ENCODE measurements at regions not wholly inside any gene's neighbourhood (a gene's known extent, or its start where the extent isn't known, plus 50 kb on each side); places are given as distances from the start of the nearest gene placed in this dataset.

GRCh38 chr3:102595057-102595456 lies 160.2 kb downstream of the ZPLD1 start:
- in situ Hi-C loops (cut with MboI; ENCODE audit: low sequenced_read_pairs) = no loop called here

DNA sequence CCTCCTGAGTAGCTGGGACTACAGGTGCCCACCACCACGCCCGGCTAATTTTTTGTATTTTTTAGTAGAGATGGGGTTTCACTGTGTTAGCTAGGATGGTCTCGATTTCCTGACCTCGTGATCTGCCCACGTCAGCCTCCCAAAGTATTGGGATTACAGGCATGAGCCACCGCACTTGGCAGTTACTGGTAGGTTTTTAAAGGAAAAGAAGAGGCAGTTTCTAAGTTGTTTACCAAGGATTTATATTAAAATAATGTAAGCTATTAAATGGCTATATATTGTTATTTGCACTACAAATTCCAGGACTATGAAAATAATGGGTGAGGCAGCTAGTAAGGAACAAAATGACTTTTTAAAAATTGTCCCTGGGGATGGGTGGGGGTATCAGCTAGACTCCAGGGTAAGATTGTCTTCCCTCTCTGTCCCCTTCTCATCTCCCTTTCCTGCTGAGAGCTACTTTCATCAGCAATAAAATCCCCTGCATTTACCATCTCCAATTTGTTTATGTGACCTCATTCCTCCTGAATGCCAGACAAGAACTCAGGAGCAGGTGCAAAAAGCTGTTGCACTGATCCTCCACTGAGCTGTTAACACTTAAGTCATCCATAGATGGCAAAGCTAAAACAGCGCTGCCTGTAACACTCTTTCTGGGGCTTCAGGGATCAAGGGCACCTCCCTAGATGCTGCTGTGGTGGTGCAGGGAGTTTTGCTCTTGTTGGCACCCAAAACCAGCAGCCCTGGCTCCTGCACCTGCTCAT lies 165.2 kb downstream of the ZPLD1 start:
- in situ Hi-C loops (cut with MboI; ENCODE audit: low sequenced_read_pairs) = no loop called here

GRCh38 chr3:102605153-102605552 lies 170.3 kb downstream of the ZPLD1 start:
- in situ Hi-C loops (cut with MboI; ENCODE audit: low sequenced_read_pairs) = no loop called here

DNA sequence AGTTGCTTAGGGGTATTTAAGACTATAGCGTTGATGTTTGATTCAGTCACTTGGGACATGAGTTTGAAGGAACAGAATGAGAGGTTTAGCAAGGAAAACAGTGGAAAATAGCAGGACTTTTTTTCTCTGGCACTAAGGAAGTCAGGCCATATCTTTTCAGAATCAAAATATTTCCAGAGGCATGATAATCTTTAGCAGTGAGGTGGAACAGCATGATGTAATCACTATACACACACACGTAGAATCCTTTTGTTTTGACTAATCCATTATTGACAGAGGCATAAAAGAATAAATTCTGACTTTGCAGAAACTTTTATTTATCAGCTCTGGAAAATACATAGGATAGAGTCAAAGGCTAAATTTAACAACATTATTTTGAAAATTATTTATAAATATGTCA lies 174.1 kb downstream of the ZPLD1 start:
- in situ Hi-C loops (cut with MboI; ENCODE audit: low sequenced_read_pairs) = no loop called here

DNA sequence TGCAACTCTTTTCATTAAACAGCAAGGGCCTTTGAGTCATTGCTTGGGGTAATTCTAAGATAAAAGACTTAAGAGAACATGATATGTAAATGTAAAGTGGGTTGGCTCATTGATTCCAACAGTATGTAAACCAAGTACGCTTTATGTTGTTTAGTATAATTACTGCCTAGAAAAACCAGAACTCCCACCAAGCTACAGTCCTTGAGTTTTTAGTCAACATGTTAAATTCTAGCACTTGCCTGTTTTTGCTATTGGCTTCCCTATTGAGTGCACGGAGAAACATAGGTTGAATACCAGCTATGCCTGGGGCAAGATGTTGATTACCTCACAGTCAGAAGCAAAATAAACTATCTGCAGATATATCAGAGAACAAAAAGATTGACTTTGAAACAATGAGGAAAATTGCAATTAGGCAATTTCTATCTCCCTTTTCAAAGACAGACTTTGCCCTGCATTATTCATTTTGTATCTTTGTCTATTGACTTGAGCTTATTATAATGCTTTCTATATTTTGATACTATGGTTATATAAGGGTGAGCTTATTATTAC lies 179.3 kb downstream of the ZPLD1 start:
- in situ Hi-C loops (cut with MboI; ENCODE audit: low sequenced_read_pairs) = no loop called here

DNA sequence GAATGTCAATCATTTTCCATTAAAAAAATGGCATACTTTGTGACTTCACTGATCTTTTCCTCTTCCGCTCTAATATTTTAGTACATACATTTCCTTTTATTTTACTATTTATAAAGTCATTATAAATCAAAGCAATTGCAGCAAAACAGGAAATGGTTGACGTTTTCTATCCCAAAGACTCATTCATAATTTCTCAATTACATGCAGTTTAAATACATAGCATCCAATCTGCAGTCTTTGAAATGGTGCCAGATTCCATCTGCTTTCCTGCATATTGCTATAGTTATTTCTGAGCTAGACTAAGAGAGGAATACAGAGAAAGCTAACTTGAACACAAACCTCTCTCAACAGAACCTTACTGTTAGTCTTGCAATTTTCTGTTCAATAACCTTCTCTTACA lies 179.8 kb downstream of the ZPLD1 start:
- in situ Hi-C loops (cut with MboI; ENCODE audit: low sequenced_read_pairs) = no loop called here

- in situ Hi-C loops (cut with MboI; ENCODE audit: low sequenced_read_pairs) = no loop called here
These were observed 182.6 kb downstream of the ZPLD1 start for GRCh38 chr3:102617381-102617780.

- in situ Hi-C loops (cut with MboI; ENCODE audit: low sequenced_read_pairs) = no loop called here
These were observed 184.5 kb downstream of the ZPLD1 start for GRCh38 chr3:102619361-102619760.

- in situ Hi-C loops (cut with MboI; ENCODE audit: low sequenced_read_pairs) = no loop called here
These were observed 195.1 kb downstream of the ZPLD1 start for GRCh38 chr3:102629943-102630342.

- in situ Hi-C loops (cut with MboI; ENCODE audit: low sequenced_read_pairs) = no loop called here
These were observed 195.7 kb downstream of the ZPLD1 start for GRCh38 chr3:102630531-102630930.

GRCh38 chr3:102643546-102643945 lies 208.7 kb downstream of the ZPLD1 start:
- in situ Hi-C loops (cut with MboI; ENCODE audit: low sequenced_read_pairs) = no loop called here

DNA sequence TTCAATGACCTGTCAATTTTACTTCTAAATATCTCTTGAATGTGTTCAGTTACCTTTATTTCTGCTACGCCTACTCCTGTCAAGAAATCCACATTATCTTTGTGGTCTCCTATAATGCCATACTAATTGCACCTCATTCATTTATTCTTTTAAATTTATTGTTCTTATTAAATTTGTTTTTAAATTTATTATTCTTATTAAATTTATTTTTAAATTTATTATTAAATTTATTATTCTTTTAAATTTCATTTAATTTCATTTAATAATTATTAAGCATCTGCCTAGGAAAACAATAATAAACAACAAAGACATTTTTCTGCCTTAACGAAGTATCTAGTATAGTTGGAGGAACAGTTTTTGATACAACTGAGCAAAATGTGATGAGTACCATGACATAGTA lies 211.7 kb downstream of the ZPLD1 start:
- in situ Hi-C loops (cut with MboI; ENCODE audit: low sequenced_read_pairs) = no loop called here

GRCh38 chr3:102660653-102661052 lies 225.8 kb downstream of the ZPLD1 start:
- in situ Hi-C loops (cut with MboI; ENCODE audit: low sequenced_read_pairs) = no loop called here

DNA sequence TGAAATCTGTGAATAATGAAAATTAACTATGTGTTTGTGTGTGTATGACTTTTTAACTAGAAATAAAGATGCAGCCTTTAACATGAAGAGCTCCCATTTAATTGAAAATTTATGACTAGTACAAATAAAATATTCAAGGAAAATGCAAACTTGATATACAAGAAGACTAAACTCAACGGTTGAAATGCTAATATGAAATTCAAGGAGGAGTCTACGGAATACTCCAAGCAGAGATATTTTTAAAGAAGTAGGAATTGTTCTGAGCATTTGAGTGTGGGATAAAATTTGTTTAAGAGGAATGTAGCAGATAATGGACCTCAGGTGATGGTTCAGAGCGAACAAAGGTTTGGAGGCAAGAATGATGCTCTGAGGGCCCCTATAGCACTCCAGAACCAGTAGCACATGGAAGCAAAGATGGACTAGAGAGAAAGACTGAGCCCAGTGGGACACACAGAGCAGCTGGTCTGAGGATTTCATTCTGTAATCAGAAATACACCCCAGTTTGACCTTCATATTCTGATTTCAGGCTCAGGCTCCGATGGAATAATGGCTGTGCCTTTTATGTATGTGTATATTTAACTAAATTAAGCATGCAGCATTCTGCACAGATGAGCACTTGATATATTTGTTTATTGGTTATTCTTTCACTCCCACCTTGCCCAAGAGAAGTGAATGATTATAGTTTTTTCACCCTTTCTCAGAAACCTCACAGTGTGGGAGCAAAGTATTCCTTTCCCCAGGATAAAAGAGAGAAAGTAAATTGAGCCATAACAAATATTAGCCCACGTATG lies 227.1 kb downstream of the ZPLD1 start:
- in situ Hi-C loops (cut with MboI; ENCODE audit: low sequenced_read_pairs) = no loop called here

DNA sequence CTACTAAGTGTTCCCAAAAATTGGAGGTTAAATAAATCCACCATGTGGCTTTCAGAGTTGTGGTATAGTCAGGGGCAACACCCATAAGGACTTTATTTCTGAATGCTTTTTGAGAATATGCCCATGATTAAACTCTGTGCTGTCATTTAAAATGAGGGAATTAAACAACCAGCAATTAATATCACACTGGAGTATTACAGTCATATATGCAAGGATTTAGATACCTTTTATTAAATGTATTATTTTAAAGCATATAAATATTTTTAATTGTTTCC lies 227.6 kb downstream of the ZPLD1 start:
- in situ Hi-C loops (cut with MboI; ENCODE audit: low sequenced_read_pairs) = no loop called here

DNA sequence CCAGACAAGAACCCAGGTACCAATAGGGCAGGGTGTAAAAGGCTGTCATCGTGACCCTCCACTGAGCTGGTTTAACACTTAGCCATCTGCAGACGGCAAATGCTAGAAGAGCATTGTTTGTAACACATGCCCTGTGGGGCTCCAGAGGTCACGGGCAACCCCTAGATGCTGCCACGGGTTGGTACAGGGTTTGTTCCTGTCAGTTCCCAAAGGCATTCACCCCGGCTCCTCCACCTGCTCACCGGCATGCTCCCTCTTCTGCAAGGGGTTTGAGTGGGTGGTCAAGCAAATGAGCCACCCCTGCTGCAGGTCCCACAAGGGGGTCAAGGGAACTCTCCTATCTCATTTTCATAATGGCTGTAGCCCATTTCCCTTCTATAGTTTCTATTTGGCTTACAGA lies 229.3 kb downstream of the ZPLD1 start:
- in situ Hi-C loops (cut with MboI; ENCODE audit: low sequenced_read_pairs) = no loop called here

DNA sequence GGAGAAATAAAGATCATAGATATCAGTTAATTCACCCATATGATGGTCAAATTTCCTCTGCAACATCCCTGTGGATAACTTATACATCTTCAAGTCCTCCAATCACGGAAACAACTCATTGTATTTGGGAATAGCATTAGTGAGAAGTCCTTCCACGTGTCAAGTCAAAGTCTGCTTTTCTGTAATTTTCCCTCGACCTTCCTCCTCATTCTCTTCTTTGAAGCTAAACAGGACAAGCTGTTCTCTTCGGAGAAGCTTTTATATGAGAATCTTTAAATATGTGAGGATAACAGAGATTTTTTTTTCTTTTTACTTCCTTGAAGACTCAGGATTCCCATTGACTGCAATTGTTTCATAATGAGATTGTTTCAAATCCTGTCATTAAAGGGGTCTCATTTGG lies 230.4 kb downstream of the ZPLD1 start:
- in situ Hi-C loops (cut with MboI; ENCODE audit: low sequenced_read_pairs) = no loop called here

DNA sequence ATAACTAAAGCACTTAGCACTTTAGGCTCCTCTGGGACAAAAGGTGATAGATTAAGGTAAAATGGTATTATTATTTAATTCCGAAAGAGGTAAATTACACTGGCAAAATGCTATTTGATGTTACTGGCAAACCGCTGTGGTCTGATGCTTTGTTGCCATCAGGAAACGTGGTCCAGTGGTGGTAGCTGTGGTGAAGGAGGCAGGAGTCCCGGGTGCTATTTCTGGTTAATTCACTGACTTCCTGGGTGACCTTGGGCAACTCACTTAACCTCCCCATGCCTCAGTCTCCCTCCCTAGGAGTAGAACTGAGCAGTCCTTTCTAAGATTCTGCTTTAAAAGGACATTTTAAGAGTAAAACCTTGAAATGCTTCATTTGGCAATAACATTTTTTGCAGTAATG lies 233.4 kb downstream of the ZPLD1 start:
- in situ Hi-C loops (cut with MboI; ENCODE audit: low sequenced_read_pairs) = no loop called here

GRCh38 chr3:102670986-102671385 lies 236.2 kb downstream of the ZPLD1 start:
- in situ Hi-C loops (cut with MboI; ENCODE audit: low sequenced_read_pairs) = no loop called here

- in situ Hi-C loops (cut with MboI; ENCODE audit: low sequenced_read_pairs) = no loop called here
These were observed 237.5 kb downstream of the ZPLD1 start for GRCh38 chr3:102672305-102672704.

DNA sequence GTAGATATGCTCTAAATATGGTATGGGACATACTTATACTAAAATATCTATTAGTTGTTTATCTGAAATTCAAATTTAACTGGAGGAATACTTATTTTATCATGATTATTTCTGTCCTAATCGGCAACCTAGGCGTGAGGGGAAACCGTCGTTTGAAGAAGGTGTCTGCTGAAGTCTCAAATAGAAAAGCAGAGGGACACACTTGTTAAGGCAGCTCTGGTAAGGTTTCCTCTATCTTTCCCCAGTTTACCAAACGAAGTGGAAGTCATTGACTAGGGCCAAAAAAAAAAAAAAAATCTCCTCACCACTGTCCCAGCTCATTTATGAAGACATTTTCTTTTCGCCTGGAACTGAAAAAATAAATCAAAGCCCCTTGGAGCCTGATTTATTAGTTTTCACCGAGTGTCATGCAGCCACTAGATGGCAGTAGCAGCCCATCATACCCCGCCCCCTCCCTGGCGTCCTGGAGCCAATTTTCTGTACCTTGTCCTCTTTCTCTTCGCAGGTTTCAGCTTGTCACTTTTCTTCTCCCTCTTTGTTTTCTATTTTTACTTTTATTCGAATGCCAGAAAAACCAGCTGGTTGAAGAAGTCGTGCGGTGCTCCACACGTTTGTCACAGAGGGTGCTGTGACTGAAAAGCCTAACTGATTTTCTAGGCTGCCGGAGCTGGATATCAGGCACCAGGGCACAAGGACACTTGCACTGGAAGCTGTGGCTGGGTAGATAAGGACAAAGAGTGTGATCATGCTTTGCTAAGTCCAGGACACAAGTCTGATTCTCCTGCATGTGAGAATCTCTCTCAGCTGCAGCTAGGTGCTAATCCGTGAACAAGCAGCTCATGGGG lies 238.7 kb downstream of the ZPLD1 start:
- in situ Hi-C loops (cut with MboI; ENCODE audit: low sequenced_read_pairs) = no loop called here
